H1 (cell line): ENCODE measurements at regions not wholly inside any gene's neighbourhood (a gene's known extent, or its start where the extent isn't known, plus 50 kb on each side); places are given as distances from the start of the nearest gene placed in this dataset.

Experiments
- BACH1 ChIP-seq: IDR thresholded peaks from 2 replicates; pipeline ENCODE4 v1.6.1; 2012; ENCODE audit warnings: low read length, improper control_type of control experiment
- BRCA1 ChIP-seq: IDR thresholded peaks from 2 replicates; pipeline ENCODE4 v1.6.1; 2012; ENCODE audit warnings: low read depth, low read length, improper control_type of control experiment
- CTCF ChIP-seq, 3 experiments: IDR thresholded peaks; 1 replicate in 2 of 3; 2 replicates in 1 of 3; pipeline versions ENCODE4 v1.5.1 to v1.6.1; 2011; ENCODE audit warnings: low read length in 3 of 3, mild to moderate bottlenecking in 3 of 3, inconsistent platforms in 2 of 3, low read depth in 1 of 3, moderate library complexity in 1 of 3; ENCODE audit not compliant: insufficient read depth in 1 of 3; ENCODE audit errors: control extremely low read depth in 1 of 3
- EZH2 ChIP-seq: fragments of 200-600 bp; sonication (generic); IDR thresholded peaks from 2 replicates; pipeline ENCODE4 v1.7.1; 2012; ENCODE audit warnings: low read depth, mild to moderate bottlenecking, moderate library complexity, low read length, inconsistent platforms; ENCODE audit not compliant: severe bottlenecking
- FOSL1 ChIP-seq: IDR thresholded peaks from 2 replicates; pipeline ENCODE4 v1.6.1; 2011; ENCODE audit warnings: mild to moderate bottlenecking, low read depth, low read length, moderate library complexity; ENCODE audit not compliant: insufficient read depth
- POLR2A ChIP-seq, 2 experiments: IDR thresholded peaks; 1 replicate in 1 of 2; 2 replicates in 1 of 2; pipeline ENCODE4 v1.6.1; 2011; ENCODE audit warnings: low read depth in 2 of 2, low read length in 2 of 2, mild to moderate bottlenecking in 2 of 2; ENCODE audit errors: control extremely low read depth in 1 of 2
- SP2 ChIP-seq: IDR thresholded peaks from 2 replicates; pipeline ENCODE4 v1.6.1; 2012; ENCODE audit warnings: mild to moderate bottlenecking, low read length, inconsistent platforms
- USF2 ChIP-seq: IDR thresholded peaks from 2 replicates; pipeline ENCODE4 v1.6.1; 2011; ENCODE audit warnings: low read length, improper control_type of control experiment
- YY1 ChIP-seq: IDR thresholded peaks from 2 replicates; pipeline ENCODE4 v1.6.1; 2011; ENCODE audit warnings: low read depth, mild to moderate bottlenecking, low read length
- ZNF274 ChIP-seq: IDR thresholded peaks from 2 replicates; pipeline ENCODE4 v1.7.0; 2012; ENCODE audit warnings: low read length, borderline replicate concordance; ENCODE audit errors: extremely low read depth

- TF ChIP-seq CTCF (IDR thresholded peaks at IDR 0.05; ENCODE audit: control extremely low read depth in 1 of 3, insufficient read depth in 1 of 3, low read depth in 1 of 3, low read length in 3 of 3) (no peak), POLR2A (IDR thresholded peaks at IDR 0.05; ENCODE audit: control extremely low read depth in 1 of 2, low read depth in 2 of 2, low read length in 2 of 2) (no peak), ZNF274 (no peak), BRCA1 (no peak), FOSL1 (no peak), EZH2 (no peak), USF2 (no peak), SP2 (no peak), YY1 (no peak), BACH1 (no peak)
Observed at GRCh38 chr12:47373554-47374150, 293.9 kb upstream of the AMIGO2 start.
